ENCODE measurements at regions not wholly inside any gene's neighbourhood (a gene's known extent, or its start where the extent isn't known, plus 50 kb on each side); places are given as distances from the start of the nearest gene placed in this dataset.
"Not testable (repeated sequence)": the region's sequence is repeated elsewhere in the genome, so short reads cannot be mapped to it uniquely, and the experiment has no call there.

DNA sequence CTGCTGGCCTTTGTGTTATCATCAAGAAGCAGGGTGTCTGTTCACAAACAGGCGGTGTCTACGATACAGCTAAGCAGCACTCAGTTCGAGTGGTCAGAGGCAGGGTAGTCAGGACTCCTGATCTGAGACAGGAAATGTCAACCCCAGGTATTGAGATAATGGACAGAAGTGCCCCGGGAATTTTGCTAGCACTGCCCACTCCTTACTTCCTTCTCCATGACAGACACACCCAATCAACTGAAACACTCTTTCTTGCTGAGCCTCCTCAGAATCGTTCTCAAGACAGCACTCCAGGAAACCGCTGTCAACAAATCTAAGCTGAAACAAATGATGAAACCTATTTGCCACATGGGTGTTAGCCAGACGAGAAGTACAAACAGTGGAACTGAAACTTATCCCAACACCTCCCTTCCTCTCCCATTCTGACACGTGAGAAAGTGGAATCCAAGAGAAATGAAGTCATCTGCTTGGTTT lies 109.3 kb downstream of the GTF2IRD2B start:
- not testable (repeated sequence) for DNase-seq (ENCODE audit: low read depth in 3 of 3)

DNA sequence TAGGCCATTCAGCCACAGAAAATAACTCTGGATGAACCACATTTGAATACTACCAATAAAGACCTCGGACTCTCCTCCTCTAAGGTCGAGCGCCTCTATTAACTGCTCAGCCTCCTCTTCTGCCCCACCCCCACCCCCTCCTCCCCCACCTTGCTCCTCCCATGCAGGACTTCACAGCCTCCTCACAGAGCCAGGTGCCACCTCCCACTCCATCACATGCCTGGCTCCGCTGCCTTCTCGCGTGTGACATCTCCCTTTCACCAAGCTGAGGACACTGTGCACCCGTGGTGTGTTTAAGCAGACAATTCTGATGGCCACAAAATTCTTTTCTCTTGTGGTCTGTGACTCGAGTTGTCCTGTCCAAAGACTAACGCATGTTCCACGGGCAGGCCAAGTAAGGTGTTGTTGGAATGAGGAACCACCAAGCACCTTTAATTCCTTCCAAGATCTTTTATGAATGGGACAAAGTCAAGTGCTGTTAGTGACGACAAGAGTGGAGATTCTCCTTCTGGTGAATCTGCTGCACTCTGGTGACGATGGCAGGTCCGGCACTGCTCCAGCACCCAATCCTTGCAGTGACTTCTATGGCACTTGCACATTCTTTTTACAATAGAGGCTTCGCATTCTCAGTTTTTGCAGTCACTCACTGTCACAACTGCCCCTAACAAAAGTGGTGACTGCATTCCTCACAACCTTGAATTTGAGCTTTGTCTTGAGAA lies 113.1 kb downstream of the GTF2IRD2B start:
- not testable (repeated sequence) for DNase-seq (ENCODE audit: low read depth in 3 of 3)

DNA sequence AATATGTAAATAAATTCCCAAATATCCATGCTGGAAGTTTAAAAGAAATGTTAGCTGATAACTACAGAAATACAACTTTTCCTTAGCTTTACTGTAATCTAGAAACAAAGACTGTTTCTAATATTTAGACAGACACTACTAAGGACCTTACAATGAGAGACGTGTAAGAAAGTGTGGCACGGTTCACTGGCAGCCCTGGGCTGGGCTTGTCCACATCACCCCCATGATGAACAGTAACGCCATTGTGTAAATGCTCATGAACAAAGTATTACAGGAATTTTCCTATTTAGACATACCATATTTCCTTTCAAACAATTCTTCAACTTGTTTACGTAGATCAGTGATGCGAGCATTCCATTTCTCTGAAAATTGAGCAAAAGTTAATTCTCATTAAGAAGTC lies 123.1 kb downstream of the GTF2IRD2B start:
- not testable (repeated sequence) for DNase-seq (ENCODE audit: low read depth in 3 of 3)

DNA sequence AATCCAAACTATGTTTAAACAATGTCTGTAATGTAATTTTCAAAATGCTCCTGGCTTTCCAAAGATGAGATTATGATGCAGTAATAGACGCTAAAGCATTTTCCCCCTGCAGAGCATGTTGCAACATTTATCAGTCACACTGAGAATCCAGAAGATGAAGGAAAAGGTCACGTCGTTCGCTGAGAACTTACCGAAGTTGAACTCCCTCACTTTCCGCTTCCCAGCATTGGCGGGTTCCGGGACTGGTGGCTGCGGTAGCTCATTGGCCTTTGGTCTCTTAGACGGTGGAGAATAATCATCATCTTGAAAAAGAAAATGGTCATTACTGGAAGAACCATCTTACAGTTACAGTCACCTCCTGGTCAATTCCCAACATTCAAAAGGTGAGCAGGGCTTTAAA lies 124.6 kb downstream of the GTF2IRD2B start:
- not testable (repeated sequence) for DNase-seq (ENCODE audit: low read depth in 3 of 3)

DNA sequence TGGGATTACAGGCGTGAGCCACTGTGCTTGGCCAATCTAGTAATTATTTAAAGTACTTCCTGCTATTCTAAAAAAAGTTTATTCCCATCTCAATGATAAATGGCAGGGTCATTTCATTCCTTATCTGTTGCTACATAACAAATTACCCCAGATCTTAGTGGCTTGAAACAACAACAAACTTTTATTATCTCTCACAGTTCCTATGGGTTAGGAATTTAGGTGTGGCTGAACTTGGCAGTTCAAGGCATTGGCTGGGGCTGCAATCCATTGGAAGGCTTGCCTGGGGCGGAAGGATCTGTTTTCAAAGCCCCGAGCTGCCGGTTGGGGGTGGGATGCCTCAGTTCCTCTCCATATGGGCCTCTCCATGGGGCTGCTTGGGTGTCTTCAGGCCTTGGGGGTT lies 133.7 kb downstream of the GTF2IRD2B start:
- DNase-seq (ENCODE audit: low read depth in 3 of 3) = not testable (repeated sequence)

DNA sequence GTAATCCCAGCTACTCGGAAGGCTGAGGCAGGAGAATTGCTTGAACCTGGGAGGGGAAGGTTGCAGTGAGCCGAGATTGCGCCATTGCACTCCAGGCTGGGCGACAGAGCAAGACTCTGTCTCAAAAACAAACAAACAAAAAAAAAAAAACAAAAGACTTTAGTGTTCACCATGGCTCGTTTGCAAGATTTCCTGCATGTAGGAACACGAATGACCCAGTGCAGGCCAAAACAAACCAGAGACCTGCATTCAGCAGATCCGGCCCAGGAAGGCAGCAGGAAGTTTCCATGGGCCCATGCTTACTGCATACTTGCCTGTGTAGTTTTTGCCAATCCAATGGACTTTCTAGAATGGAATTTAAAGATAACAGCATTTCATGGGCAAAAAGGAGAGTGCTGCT lies 137.2 kb downstream of the GTF2IRD2B start:
- DNase-seq (ENCODE audit: low read depth in 3 of 3) = not testable (repeated sequence)

DNA sequence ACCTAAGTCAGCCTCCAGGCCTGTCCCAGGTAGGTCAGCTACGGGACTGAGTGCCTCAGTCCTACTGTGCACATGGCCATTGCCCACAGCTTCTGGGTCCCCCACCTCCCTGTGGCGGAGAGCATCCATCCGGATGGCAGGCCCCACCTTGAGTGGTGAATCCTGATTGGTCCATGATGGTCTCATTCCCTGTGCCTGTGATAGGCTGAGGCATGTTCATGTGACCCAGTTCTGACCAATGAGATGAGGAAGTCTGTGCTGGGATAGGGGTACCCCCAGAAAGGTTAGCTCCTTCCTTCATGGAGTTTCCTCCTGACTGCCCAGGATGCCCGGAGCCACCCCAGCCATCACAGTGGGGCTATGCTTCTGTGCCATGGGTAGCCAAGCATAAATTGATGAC lies 138.2 kb downstream of the GTF2IRD2B start:
- DNase-seq (ENCODE audit: low read depth in 3 of 3) = not testable (repeated sequence)

DNA sequence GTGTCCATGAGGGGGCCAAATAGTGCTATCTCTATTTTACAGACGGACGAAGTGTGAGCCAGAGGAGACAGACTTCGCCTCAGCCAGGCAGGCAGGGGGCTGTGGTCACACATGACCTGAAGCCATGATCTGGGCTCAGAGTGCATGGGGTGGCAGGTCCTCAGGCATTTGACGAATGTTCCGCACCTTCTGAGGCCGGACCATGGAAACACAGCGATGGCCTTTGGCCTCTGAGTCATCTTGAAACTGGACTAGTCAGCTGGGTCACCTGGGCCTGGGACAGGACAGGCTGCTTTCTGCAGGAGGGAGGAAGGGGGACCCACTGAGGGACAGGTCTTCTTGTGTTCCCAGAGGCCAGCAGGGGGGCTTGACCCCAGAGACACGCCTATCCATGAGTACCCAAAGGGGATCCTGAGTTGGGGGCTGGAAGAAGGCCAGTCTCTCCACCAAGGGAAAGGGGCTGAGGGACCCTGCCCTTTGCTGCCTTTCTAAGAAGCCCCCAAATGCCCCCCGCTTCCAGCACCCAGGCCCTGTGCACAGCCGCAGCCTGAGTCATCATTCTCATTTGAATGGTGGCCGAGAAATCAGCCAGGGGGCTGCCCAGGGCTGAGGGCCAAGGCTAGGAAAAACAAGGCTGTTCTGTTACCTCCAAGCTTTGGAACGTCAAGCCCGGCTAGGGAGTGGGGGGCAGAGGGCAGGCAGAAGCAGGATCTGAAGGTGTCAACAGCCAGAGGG lies 142.9 kb downstream of the GTF2IRD2B start:
- not testable (repeated sequence) for DNase-seq (ENCODE audit: low read depth in 3 of 3)

DNA sequence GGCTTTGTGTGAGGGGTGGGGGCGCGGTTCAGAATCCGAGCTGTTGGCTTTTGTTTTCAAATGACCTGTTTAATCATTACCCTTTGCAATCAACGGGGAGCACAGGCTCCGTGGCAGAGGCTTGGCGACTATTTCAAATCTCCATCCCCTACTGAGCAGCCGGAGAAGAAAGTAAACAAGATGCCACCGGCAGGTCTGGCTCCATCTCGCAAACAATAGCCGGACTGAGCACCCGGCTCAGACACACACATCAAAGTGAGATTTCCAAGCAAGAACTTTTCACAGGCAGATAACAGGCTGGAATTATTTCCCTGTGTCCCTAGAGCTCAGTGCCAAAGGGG lies 143.4 kb downstream of the GTF2IRD2B start:
- DNase-seq (ENCODE audit: low read depth in 3 of 3) = not testable (repeated sequence)

DNA sequence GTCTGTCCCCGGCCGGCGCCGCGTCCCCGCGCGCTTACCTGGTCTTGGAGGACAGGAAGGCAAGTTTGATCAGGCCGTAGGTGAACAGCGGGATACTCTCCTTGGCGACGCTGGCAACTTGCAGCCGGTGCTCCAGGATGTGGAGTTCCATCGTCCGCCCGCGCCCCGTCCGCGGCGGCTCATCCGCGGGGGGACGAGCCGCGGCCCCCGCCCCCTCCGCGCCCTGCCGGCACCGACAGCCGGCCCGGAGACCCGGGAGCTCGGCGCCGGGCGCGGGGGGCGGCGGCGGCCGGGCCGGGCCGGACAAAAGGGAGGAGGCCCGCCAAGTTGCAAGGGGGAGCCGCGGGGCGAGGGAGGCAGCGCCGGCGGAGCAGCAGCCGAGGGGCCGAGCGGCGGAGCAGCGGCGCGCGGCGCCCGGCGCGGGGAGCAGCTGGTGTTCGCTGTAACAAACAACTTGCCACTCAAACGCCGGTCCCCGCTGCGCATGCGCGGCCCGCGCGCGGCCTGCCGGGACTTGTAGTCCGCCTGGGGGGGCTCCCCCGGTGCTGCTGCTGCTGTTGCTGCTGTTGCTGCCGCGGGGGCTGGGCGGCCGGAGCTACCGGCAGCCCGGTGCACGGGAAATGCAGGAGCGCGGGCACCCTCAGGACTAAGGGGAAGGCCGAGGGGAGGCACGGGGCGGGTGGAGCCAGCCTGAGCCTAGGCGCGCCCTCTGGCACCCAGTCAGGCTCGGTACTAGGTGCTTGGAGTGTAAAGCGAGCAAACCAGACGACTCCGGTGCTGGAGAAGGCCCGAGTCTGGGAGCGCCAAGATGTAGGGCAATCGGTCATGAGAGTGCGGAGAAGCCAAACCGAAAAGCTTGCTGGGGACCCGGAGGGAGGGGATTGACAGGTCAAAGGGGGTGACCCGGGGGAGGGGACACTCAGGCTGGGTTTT lies 145.1 kb downstream of the GTF2IRD2B start:
- peak in 1 of 3 donors; percentile 27 for DNase-seq (ENCODE audit: low read depth in 3 of 3)

DNA sequence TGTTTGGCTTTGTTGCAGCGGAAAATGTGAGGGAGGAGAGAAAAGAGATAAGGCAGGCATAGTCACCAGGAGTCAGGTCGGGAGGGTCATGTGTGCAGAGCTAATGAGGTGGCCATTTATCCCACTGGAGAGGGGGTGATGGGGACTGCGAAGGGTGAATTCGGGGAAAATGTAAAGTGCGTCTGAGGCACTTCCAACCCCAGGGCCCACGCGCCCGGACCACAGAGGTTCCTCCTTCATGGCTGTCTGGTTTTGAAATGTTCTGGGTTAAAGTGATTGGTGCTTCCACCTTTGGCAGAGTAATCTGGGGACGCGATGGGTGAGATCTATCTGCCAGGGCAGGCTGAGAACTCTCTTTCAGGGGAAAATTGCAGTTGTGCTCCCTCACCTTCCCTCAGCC lies 145.9 kb downstream of the GTF2IRD2B start:
- DNase-seq (ENCODE audit: low read depth in 3 of 3) = not testable (repeated sequence)

DNA sequence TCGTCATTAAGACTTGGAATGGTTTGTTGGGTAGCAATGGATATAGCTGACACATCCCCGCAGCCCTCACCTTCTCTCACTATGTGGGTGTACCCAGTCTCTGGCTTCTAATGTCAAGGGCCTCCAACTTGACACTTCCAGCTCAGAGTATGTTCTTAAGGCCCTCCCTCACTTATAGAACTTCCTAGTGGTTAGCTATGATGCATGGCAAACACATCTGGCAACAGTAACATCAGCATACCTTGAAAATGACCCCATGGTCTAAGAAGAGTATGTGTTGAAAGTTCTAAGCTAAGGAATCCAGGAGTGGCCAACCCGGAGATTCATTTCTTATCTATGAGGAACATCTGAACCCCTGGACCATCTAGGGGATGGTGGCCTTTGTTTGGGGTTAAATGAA lies 151.2 kb downstream of the GTF2IRD2B start:
- not testable (repeated sequence) for DNase-seq (ENCODE audit: low read depth in 3 of 3)

DNA sequence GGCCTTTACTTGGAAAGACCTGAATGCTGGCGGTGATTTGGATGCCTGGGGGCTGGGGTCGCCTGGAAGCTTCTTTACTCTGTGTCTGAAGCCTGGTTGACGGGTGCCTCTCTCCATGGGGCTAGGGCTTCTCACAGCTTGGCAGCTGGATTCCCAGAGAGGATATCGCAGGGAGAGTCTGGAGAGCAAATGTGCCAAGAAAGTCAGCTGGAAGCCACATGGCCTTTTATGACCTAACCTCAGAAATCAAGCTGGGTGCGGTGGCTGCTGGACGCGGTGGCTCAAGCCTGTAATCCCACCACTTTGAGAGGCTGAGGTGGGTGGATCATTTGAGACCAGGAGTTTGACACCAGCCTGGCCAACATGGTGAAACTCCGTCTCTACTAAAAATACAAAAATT lies 147.2 kb upstream of the TRIM73 start:
- DNase-seq (ENCODE audit: low read depth in 3 of 3) = not testable (repeated sequence)

DNA sequence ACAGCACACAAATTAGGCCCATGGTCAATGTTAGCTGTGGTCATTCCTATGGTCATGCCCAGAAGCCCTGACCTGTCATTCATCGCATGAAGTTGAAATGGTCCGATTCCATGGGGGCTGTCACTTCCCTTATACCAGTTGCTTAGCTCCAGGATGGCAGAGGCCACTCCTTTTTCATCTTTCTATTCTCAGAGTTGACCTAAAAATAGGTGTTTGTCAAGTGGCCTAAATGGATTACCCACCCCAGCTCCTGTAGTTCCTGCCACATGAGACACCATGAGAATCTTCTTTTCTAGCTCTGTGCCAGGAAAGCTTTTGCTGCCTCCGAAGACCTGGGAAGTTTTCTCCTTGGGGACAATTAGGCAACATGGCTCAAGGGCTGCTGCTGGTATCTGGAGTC lies 141.2 kb upstream of the TRIM73 start:
- not testable (repeated sequence) for DNase-seq (ENCODE audit: low read depth in 3 of 3)

DNA sequence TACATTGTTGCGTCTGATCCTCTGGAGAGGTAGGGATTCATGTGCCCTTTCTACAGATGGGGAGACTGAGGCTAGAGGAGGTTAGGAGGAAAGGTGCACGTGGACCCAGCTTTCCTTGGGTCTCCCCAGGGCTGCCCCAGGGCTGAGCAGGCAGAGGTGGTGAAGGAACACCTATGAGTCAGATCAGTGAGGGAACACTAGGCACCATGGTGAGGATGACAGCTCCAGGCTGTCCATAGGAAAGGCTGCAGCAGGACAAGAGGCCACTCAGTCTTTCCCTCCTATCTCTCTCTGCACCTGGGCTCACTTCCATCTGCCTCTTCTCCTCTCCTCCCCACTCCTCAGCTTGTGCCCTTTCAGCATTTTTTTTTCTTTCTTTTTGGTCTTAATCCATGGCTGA lies 138.0 kb upstream of the TRIM73 start:
- DNase-seq (ENCODE audit: low read depth in 3 of 3) = not testable (repeated sequence)

DNA sequence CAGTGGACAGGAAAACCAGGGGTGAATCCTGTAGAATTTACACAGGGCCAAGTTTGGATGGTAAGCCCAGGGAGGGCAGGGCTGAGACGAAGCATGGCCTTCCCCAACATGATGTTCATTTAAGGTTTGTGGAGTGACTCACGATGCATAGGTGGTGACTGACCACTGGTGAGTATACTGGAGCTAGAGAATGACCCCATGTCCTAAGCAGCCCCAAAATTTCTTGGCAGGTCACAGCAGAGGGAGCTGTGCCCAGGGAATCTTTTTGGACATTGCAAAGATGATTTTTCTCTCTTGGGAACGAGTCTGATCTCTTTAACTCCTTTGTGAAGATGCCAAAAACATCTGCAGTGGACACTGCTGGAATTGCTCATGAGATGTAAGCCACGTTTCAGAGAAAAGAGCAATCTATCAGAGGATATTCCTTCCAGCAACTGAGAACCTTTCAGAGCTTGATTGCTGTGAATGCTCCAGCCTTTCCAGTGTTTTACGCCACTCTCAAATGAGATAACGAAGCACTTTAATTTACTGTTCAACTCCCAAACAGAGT lies 135.9 kb upstream of the TRIM73 start:
- DNase-seq (ENCODE audit: low read depth in 3 of 3) = not testable (repeated sequence)

DNA sequence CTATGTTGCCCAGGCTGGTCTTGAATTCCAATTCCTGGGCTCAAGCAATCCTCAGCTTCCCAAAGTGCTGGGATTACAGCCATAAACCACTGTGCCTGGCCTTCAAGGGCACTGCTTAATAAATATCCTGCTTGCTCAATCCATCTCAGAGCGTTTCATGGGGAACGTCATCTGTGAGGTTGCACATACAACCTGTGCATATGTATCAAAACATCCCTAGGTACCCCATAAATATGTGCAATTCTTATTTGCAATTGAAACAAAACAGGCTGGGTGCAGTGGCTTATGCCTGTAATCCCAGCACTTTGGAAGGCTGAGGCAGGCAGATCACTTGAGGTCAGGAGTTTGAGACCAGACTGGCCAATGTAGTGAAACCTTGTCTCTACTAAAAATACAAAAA lies 133.8 kb upstream of the TRIM73 start:
- DNase-seq (ENCODE audit: low read depth in 3 of 3) = not testable (repeated sequence)

DNA sequence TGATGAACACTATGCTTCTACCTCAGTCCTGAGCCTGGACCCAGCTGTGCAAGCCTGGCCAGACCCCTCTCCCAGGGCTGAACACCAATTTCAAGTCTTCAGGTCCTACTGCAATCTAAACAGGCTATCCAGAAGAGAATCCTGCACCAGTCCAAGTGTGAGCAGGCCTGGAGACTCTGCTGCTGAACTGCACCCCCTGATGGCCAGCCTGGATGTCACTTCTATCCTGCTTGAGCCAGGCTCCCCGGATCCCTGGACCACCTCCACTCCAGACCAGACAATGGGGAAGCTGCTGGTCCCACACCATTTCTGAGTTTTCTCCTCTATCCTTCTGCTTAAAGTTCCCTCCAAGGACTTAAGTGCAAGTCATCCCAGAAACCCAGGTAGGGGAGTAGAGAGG lies 127.3 kb upstream of the TRIM73 start:
- not testable (repeated sequence) for DNase-seq (ENCODE audit: low read depth in 3 of 3)

DNA sequence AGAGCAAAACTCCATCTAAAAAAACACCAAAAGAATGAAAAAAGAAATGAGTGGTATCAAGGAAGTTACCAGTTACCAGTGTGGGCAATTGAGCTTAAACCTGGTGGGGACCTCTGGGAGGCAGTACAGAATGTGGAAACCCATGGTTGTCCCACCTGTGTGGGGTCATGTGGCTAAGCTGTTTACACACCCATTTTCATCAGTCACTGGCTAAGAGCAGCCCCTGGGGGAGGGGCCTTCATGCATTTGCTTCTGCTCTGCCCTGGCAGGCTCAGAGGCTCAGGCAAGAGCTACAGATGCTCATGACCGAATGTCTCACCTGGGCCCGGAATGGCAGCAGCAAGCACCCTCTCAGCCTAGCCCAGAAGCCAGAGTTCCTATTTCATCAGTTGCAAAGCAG lies 126.3 kb upstream of the TRIM73 start:
- not testable (repeated sequence) for DNase-seq (ENCODE audit: low read depth in 3 of 3)

DNA sequence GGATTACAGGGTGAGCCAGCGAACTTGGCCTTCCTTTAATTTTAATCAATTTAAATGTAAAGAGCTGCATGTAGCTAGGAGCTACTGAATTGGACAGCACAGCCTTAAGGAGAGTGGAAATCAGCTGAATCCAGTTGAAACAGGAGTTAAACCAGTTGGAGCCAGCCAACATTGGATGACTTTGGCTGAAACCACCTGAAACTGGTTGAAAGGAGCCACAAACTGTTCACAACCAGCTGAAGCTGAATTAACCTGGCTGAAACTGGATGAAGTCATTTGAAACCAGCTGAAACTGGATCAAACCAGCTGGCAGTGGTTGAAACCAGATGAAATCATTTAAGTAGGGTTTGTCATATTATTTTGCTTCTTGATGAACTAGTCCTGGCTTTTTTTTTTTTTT lies 121.3 kb upstream of the TRIM73 start:
- DNase-seq (ENCODE audit: low read depth in 3 of 3) = not testable (repeated sequence)
